ENCODE measurements at regions not wholly inside any gene's neighbourhood (a gene's known extent, or its start where the extent isn't known, plus 50 kb on each side); places are given as distances from the start of the nearest gene placed in this dataset.
"Not testable (repeated sequence)": the region's sequence is repeated elsewhere in the genome, so short reads cannot be mapped to it uniquely, and the experiment has no call there.

- no peaks in the 10 kb centered on the region for H3K4me1 Mint-ChIP-seq (ENCODE audit: unreplicated experiment)
- H3K4me3 Mint-ChIP-seq (ENCODE audit: unreplicated experiment), result no peak overlapping the region
- DNase-seq (ENCODE audit: low spot score), result no peak
- TF ChIP-seq CTCF (IDR thresholded peaks at IDR 0.05; ENCODE audit: unreplicated experiment), result no peak
- H3K27me3 Mint-ChIP-seq (ENCODE audit: unreplicated experiment), result peaks cover 2% of the 10 kb centered on the region
- peaks cover 15% of the 10 kb centered on the region for H3K36me3 Mint-ChIP-seq (ENCODE audit: low read depth, unreplicated experiment)
- no peak overlapping the region for H3K27ac Mint-ChIP-seq (ENCODE audit: unreplicated experiment)
- H3K9me3 Mint-ChIP-seq (ENCODE audit: unreplicated experiment), result peaks cover 16% of the 10 kb centered on the region
These were observed 276.2 kb upstream of the KLF3 start for GRCh38 chr4:38387819-38388218.

GRCh38 chr4:38388907-38389306 is 275.1 kb upstream of the KLF3 start:
- peaks cover 19% of the 10 kb centered on the region for H3K36me3 Mint-ChIP-seq (ENCODE audit: low read depth, unreplicated experiment)
- H3K27ac Mint-ChIP-seq (ENCODE audit: unreplicated experiment); H3K27me3 Mint-ChIP-seq (ENCODE audit: unreplicated experiment); DNase-seq (ENCODE audit: low spot score); H3K4me1 Mint-ChIP-seq (ENCODE audit: unreplicated experiment); H3K4me3 Mint-ChIP-seq (ENCODE audit: unreplicated experiment): not testable (repeated sequence)
- H3K9me3 Mint-ChIP-seq (ENCODE audit: unreplicated experiment), result peaks cover 23% of the 10 kb centered on the region

GRCh38 chr4:38390969-38391545 is 272.9 kb upstream of the KLF3 start:
- Mint-ChIP-seq H3K9me3 (ENCODE audit: unreplicated experiment) (peaks cover 23% of the 10 kb centered on the region), H3K36me3 (ENCODE audit: low read depth, unreplicated experiment) (peaks cover 19% of the 10 kb centered on the region), H3K4me3 (ENCODE audit: unreplicated experiment) (no peak overlapping the region), H3K27ac (ENCODE audit: unreplicated experiment) (no peak overlapping the region), H3K4me1 (ENCODE audit: unreplicated experiment) (no peaks in the 10 kb centered on the region), H3K27me3 (ENCODE audit: unreplicated experiment) (peaks cover 3% of the 10 kb centered on the region)
- DNase-seq (ENCODE audit: low spot score), result no peak
- no peak for TF ChIP-seq CTCF (IDR thresholded peaks at IDR 0.05; ENCODE audit: unreplicated experiment)

GRCh38 chr4:38392223-38392855 is 271.7 kb upstream of the KLF3 start:
- H3K4me1 Mint-ChIP-seq (ENCODE audit: unreplicated experiment), result no peaks in the 10 kb centered on the region
- DNase-seq (ENCODE audit: low spot score), result no peak
- TF ChIP-seq CTCF (IDR thresholded peaks at IDR 0.05; ENCODE audit: unreplicated experiment), result no peak
- no peak overlapping the region for H3K27ac Mint-ChIP-seq (ENCODE audit: unreplicated experiment)
- H3K4me3 Mint-ChIP-seq (ENCODE audit: unreplicated experiment), result no peak overlapping the region
- H3K9me3 Mint-ChIP-seq (ENCODE audit: unreplicated experiment), result peaks cover 23% of the 10 kb centered on the region
- peaks cover 3% of the 10 kb centered on the region for H3K27me3 Mint-ChIP-seq (ENCODE audit: unreplicated experiment)
- peaks cover 19% of the 10 kb centered on the region for H3K36me3 Mint-ChIP-seq (ENCODE audit: low read depth, unreplicated experiment)

- no peak for DNase-seq (ENCODE audit: low spot score)
- Mint-ChIP-seq H3K4me3 (ENCODE audit: unreplicated experiment) (no peak overlapping the region), H3K36me3 (ENCODE audit: low read depth, unreplicated experiment) (peaks cover 16% of the 10 kb centered on the region), H3K27me3 (ENCODE audit: unreplicated experiment) (peaks cover 5% of the 10 kb centered on the region), H3K27ac (ENCODE audit: unreplicated experiment) (no peak overlapping the region), H3K4me1 (ENCODE audit: unreplicated experiment) (no peaks in the 10 kb centered on the region), H3K9me3 (ENCODE audit: unreplicated experiment) (peaks cover 16% of the 10 kb centered on the region)
- no peak for TF ChIP-seq CTCF (IDR thresholded peaks at IDR 0.05; ENCODE audit: unreplicated experiment)
These were observed 267.9 kb upstream of the KLF3 start for GRCh38 chr4:38396091-38396490.
